Caco-2 (cell line): ENCODE measurements at regions not wholly inside any gene's neighbourhood (a gene's known extent, or its start where the extent isn't known, plus 50 kb on each side); places are given as distances from the start of the nearest gene placed in this dataset.

Experiments used
- BruUV-seq: library from RNA; stranded (reverse); fragments of 400-500 nt; replicated peaks from 2 replicates; lab custom pipeline; 2021; lab: Mats Ljungman, UMichigan
- CTCF ChIA-PET: fragments of 300-600 bp; sonication (Branson Sonifier 250); formaldehyde crosslinking; loops from one replicate; lab custom pipeline; 2022; ENCODE audit warnings: antibody characterized with exemption; lab: Charles Lee
- POLR2A ChIA-PET: fragments of 300-600 bp; sonication (Branson Sonifier 250); formaldehyde crosslinking; loops from one replicate; lab custom pipeline; 2022; ENCODE audit warnings: antibody characterized with exemption; lab: Charles Lee
- DNase-seq, 2 experiments: peaks; one replicate each; pipeline versions ENCODE4 v3.0.0 to v3.0.0-alpha.2; 2020 to 2022
- H3K27me3 ChIP-seq: replicated peaks from 2 replicates; pipeline ENCODE4 v1.6.0; 2011; ENCODE audit warnings: low read length; ENCODE audit not compliant: control insufficient read depth, insufficient read depth
- H3K36me3 ChIP-seq: 2 replicates; pipeline ENCODE4 v1.5.1; 2011; ENCODE audit warnings: low read length; ENCODE audit not compliant: control insufficient read depth, insufficient read depth
- H3K4me1 ChIP-seq: fragments of 250-450 bp; sonication (Bioruptor Pico); 2 replicates; pipeline ENCODE4 v1.5.1; 2020; ENCODE audit warnings: mild to moderate bottlenecking
- H3K4me3 ChIP-seq: 2 replicates; pipeline ENCODE4 v1.5.1; 2011; ENCODE audit warnings: low read depth, mild to moderate bottlenecking, control low read depth, low read length
- H3K9me3 ChIP-seq: fragments of 250-450 bp; sonication (Bioruptor Pico); 2 replicates; pipeline ENCODE4 v1.5.1; 2020; ENCODE audit warnings: mild to moderate bottlenecking, moderate library complexity
- H3K27ac Mint-ChIP-seq: one replicate; pipeline ENCODE4 v1.8.0; 2022; ENCODE audit warnings: mixed read lengths; ENCODE audit not compliant: unreplicated experiment
- H3K27me3 Mint-ChIP-seq: one replicate; pipeline ENCODE4 v1.8.0; 2022; ENCODE audit warnings: mixed read lengths; ENCODE audit not compliant: insufficient read depth, unreplicated experiment
- H3K36me3 Mint-ChIP-seq: one replicate; pipeline ENCODE4 v1.8.0; 2022; ENCODE audit warnings: mild to moderate bottlenecking, mixed read lengths; ENCODE audit not compliant: insufficient read depth, unreplicated experiment
- H3K4me1 Mint-ChIP-seq: one replicate; pipeline ENCODE4 v1.8.0; 2022; ENCODE audit warnings: low read depth, mixed read lengths; ENCODE audit not compliant: unreplicated experiment
- H3K4me3 Mint-ChIP-seq: one replicate; pipeline ENCODE4 v1.8.0; 2022; ENCODE audit warnings: mild to moderate bottlenecking, moderate library complexity, mixed read lengths; ENCODE audit not compliant: unreplicated experiment
- H3K9me3 Mint-ChIP-seq: one replicate; pipeline ENCODE4 v1.8.0; 2022; ENCODE audit warnings: mixed read lengths; ENCODE audit not compliant: unreplicated experiment
- intact Hi-C: fragments of 100-400 bp; cut with micrococcal nuclease; formaldehyde crosslinking; loops from one replicate; pipeline ENCODE4 v1.10.0; 2022; ENCODE audit not compliant: unreplicated experiment
- TF ChIP-seq, protein P1 (sequence below), 2 experiments: fragments of 200-600 bp in 1 of 2; IDR thresholded peaks; 1 replicate in 1 of 2; 2 replicates in 1 of 2; pipeline versions ENCODE4 v1.5.1 to v1.8.0; 2011 to 2022; ENCODE audit warnings: antibody characterized with exemption in 1 of 2, control low read depth in 1 of 2, inconsistent platforms in 1 of 2, low read depth in 1 of 2, low read length in 1 of 2, mild to moderate bottlenecking in 1 of 2, moderate library complexity in 1 of 2; ENCODE audit not compliant: insufficient read depth in 1 of 2, severe bottlenecking in 1 of 2, unreplicated experiment in 1 of 2

DNA sequence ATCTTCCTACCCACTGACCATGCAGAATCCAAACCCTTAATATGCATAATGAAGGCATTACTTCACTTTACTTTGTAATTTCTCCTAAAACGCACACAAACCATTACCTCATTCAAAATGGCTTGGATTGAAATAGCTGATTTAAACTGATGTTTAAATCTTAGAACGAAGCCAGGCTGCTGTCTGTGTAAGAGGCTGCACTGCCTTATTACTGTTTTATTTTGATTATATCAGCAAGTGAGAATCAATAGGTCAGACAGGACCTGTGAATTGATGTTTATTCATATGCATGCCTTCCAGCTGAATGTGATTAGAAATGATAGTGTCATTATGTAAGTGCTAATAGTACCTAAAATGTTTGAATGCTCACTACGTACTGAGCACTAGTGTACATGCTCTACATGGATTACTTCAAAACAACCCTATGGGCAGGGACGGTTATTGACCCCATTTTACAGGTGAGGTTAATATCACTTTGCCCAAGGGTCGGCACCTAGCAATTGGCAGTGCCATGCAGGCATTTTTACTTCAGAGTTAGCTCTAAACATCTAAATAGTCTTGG, 314.2 kb upstream of the CBLB start:
- no peak for DNase-seq
- TF ChIP-seq, protein P1, sequence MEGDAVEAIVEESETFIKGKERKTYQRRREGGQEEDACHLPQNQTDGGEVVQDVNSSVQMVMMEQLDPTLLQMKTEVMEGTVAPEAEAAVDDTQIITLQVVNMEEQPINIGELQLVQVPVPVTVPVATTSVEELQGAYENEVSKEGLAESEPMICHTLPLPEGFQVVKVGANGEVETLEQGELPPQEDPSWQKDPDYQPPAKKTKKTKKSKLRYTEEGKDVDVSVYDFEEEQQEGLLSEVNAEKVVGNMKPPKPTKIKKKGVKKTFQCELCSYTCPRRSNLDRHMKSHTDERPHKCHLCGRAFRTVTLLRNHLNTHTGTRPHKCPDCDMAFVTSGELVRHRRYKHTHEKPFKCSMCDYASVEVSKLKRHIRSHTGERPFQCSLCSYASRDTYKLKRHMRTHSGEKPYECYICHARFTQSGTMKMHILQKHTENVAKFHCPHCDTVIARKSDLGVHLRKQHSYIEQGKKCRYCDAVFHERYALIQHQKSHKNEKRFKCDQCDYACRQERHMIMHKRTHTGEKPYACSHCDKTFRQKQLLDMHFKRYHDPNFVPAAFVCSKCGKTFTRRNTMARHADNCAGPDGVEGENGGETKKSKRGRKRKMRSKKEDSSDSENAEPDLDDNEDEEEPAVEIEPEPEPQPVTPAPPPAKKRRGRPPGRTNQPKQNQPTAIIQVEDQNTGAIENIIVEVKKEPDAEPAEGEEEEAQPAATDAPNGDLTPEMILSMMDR (IDR thresholded peaks at IDR 0.05; ENCODE audit: insufficient read depth in 1 of 2, low read depth in 1 of 2, low read length in 1 of 2, severe bottlenecking in 1 of 2, unreplicated experiment in 1 of 2) = no peak
- H3K27ac Mint-ChIP-seq = no peak overlapping the region
- H3K4me1 Mint-ChIP-seq = no peaks in the 10 kb centered on the region
- Histone ChIP-seq H3K4me3 (no peak overlapping the region), H3K27me3 (no peaks in the 10 kb centered on the region), H3K36me3 (no peaks in the 10 kb centered on the region), H3K9me3 (no peaks in the 10 kb centered on the region), H3K4me1 (no peaks in the 10 kb centered on the region)
- H3K27me3 Mint-ChIP-seq = peaks cover 2% of the 10 kb centered on the region
- POLR2A ChIA-PET = no interaction called here
- no TSS peak for BruUV-seq
- H3K4me3 Mint-ChIP-seq = no peak overlapping the region
- no peaks in the 10 kb centered on the region for H3K36me3 Mint-ChIP-seq
- intact Hi-C loops = no loop called here
- CTCF ChIA-PET = no interaction called here
- H3K9me3 Mint-ChIP-seq = no peaks in the 10 kb centered on the region

DNA sequence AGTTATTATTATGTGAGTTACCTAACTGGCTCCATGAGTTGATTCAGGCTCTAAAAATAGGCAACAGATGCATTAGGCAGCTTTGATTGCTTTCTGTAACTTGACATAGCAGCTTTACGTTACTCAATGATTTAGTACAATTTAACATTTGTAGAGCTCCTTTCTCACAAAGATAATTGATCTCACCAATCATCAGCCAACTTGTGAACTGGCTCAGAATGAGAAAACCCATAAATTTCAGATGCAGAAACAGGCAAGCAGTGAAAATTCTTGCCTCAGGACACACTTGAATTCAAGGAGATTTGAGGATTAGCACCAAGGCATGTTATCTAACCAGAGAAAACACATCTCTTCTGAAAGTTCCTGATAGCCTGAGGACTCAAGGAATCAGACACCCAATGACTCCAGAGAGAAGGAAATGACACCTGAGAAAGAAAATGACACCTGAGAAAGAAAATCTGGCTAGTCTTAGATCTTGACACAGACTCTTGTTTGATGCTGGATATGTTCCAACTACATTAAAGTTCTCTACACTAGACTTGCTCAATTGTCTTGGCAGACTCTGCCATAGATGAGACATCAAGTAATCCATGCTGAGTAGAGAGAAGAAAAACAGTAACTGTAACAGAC, 315.1 kb upstream of the CBLB start:
- Mint-ChIP-seq H3K27me3 (peaks cover 2% of the 10 kb centered on the region), H3K4me3 (no peak overlapping the region), H3K27ac (no peak overlapping the region), H3K36me3 (no peaks in the 10 kb centered on the region), H3K9me3 (no peaks in the 10 kb centered on the region), H3K4me1 (no peaks in the 10 kb centered on the region)
- Histone ChIP-seq H3K4me3 (no peak overlapping the region), H3K27me3 (no peaks in the 10 kb centered on the region), H3K4me1 (no peaks in the 10 kb centered on the region), H3K36me3 (no peaks in the 10 kb centered on the region), H3K9me3 (no peaks in the 10 kb centered on the region)
- intact Hi-C loops = no loop called here
- CTCF ChIA-PET = no interaction called here
- POLR2A ChIA-PET = no interaction called here
- no peak for DNase-seq
- TF ChIP-seq, protein P1 (IDR thresholded peaks at IDR 0.05; ENCODE audit: insufficient read depth in 1 of 2, low read depth in 1 of 2, low read length in 1 of 2, severe bottlenecking in 1 of 2, unreplicated experiment in 1 of 2) = no peak
- BruUV-seq = no TSS peak

DNA sequence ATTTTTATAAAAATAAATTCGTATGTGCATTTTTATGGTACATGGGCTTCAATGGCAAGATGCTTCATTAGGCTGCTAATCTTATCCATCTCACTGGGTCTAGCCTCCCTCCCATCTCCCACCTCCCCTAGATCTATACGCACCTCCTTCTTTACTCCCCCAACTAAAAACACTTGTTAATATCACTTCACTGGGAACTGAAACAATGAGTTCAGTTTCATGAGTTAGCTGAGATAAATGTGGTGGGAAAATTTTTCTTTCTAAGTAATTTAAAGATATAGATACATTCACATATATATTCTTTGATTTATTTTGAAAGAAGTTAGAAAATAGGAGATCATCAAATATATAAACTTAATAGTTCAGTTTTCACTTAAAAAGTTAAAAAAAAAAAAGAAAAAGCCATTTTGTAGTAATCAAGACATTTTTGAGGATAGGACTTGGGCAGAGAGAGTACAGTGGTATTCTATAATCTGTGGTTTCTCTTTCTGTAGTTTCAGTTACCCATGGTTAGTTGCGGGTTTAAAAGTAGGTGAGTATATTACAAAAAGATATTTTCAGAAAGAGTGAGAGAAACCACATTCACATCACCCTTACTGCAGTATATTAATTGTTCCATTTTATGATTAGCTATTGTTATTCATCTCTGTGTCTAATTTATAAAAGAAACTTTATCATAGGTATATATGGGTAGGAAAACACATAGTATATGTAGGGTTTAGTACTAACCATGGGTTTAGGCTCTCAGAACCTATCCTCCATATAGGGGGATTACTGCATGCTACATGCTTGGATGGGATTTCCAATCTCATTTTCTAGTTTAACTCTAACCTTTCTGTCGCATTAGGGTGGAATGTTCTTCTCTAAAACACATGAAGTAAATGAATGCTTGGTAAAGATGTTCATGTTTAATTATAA, 316.0 kb upstream of the CBLB start:
- no peak overlapping the region for H3K27ac Mint-ChIP-seq
- BruUV-seq = no TSS peak
- DNase-seq = no peak
- TF ChIP-seq, protein P1 (IDR thresholded peaks at IDR 0.05; ENCODE audit: insufficient read depth in 1 of 2, low read depth in 1 of 2, low read length in 1 of 2, severe bottlenecking in 1 of 2, unreplicated experiment in 1 of 2) = no peak
- H3K27me3 Mint-ChIP-seq = peaks cover 2% of the 10 kb centered on the region
- no peaks in the 10 kb centered on the region for H3K4me1 ChIP-seq
- no peaks in the 10 kb centered on the region for H3K36me3 Mint-ChIP-seq
- ChIA-PET POLR2A (no interaction called here), CTCF (no interaction called here)
- no peaks in the 10 kb centered on the region for H3K27me3 ChIP-seq
- no peak overlapping the region for H3K4me3 Mint-ChIP-seq
- intact Hi-C loops = no loop called here
- no peaks in the 10 kb centered on the region for H3K9me3 Mint-ChIP-seq
- no peak overlapping the region for H3K4me3 ChIP-seq
- no peaks in the 10 kb centered on the region for H3K9me3 ChIP-seq
- H3K4me1 Mint-ChIP-seq = no peaks in the 10 kb centered on the region
- no peaks in the 10 kb centered on the region for H3K36me3 ChIP-seq
